SK-N-SH treated with all-trans-retinoic acid at 6 μM for 48 hours (cell line): ENCODE measurements at regions not wholly inside any gene's neighbourhood (a gene's known extent, or its start where the extent isn't known, plus 50 kb on each side); places are given as distances from the start of the nearest gene placed in this dataset.
"Not testable (repeated sequence)": the region's sequence is repeated elsewhere in the genome, so short reads cannot be mapped to it uniquely, and the experiment has no call there.

Experiments used
- BACH2 ChIP-seq: fragments of 250-450 bp; sonication (Bioruptor Pico); IDR thresholded peaks from 2 replicates; pipeline ENCODE4 v1.9.0; 2021; ENCODE audit warnings: mild to moderate bottlenecking, borderline replicate concordance
- RARB ChIP-seq: fragments of 250-450 bp; sonication (Bioruptor Pico); IDR thresholded peaks from 2 replicates; pipeline ENCODE4 v1.8.0; 2021; ENCODE audit warnings: mild to moderate bottlenecking, moderate library complexity
- ZNF8 ChIP-seq: fragments of 450-650 bp; formaldehyde crosslinking; IDR thresholded peaks from 2 replicates; pipeline ENCODE4 v1.5.0; 2020; ENCODE audit warnings: mild to moderate bottlenecking, moderate library complexity
- TF ChIP-seq, protein P1 (sequence below): fragments of 250-450 bp; sonication (Bioruptor Pico); IDR thresholded peaks from 2 replicates; pipeline ENCODE4 v1.8.0; 2020; ENCODE audit warnings: mild to moderate bottlenecking, moderate library complexity, borderline replicate concordance
- TF ChIP-seq, protein P2 (sequence below): fragments of 250-450 bp; sonication (Bioruptor Pico); IDR thresholded peaks from 2 replicates; pipeline ENCODE4 v1.5.1; 2021; ENCODE audit warnings: mild to moderate bottlenecking, moderate library complexity

DNA sequence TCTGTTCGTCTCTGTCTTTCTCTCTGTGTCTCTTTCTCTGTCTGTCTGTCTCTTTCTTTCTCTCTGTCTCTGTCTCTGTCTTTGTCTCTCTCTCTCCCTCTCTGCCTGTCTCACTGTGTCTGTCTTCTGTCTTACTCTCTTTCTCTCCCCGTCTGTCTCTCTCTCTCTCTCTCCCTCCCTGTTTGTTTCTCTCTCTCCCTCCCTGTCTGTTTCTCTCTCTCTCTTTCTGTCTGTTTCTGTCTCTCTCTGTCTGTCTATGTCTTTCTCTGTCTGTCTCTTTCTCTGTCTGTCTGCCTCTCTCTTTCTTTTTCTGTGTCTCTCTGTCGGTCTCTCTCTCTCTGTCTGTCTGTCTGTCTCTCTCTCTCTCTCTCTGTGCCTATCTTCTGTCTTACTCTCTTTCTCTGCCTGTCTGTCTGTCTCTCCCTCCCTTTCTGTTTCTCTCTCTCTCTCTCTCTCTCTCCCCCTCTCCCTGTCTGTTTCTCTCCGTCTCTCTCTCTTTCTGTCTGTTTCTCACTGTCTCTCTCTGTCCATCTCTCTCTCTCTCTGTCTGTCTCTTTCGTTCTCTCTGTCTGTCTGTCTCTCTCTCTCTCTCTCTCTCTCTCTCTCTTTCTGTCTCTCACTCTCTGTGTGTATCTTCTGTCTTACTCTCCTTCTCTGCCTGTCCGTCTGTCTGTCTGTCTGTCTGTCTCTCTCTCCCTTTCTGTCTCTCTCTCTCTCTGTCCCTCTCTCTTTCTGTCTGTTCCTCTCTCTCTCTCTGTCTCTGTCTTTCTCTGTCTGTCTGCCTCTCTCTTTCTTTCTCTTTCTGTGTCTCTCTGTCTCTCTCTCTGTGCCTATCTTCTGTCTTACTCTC is 2065.9 kb upstream of the TPTE start:
- TF ChIP-seq BACH2, RARB, ZNF8 (CRISPR knock-in tag): not testable (repeated sequence)
- TF ChIP-seq, protein P1, sequence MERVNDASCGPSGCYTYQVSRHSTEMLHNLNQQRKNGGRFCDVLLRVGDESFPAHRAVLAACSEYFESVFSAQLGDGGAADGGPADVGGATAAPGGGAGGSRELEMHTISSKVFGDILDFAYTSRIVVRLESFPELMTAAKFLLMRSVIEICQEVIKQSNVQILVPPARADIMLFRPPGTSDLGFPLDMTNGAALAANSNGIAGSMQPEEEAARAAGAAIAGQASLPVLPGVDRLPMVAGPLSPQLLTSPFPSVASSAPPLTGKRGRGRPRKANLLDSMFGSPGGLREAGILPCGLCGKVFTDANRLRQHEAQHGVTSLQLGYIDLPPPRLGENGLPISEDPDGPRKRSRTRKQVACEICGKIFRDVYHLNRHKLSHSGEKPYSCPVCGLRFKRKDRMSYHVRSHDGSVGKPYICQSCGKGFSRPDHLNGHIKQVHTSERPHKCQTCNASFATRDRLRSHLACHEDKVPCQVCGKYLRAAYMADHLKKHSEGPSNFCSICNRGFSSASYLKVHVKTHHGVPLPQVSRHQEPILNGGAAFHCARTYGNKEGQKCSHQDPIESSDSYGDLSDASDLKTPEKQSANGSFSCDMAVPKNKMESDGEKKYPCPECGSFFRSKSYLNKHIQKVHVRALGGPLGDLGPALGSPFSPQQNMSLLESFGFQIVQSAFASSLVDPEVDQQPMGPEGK (CRISPR knock-in tag), result not testable (repeated sequence)
- TF ChIP-seq, protein P2, sequence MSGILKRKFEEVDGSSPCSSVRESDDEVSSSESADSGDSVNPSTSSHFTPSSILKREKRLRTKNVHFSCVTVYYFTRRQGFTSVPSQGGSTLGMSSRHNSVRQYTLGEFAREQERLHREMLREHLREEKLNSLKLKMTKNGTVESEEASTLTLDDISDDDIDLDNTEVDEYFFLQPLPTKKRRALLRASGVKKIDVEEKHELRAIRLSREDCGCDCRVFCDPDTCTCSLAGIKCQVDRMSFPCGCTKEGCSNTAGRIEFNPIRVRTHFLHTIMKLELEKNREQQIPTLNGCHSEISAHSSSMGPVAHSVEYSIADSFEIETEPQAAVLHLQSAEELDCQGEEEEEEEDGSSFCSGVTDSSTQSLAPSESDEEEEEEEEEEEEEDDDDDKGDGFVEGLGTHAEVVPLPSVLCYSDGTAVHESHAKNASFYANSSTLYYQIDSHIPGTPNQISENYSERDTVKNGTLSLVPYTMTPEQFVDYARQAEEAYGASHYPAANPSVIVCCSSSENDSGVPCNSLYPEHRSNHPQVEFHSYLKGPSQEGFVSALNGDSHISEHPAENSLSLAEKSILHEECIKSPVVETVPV (CRISPR knock-in tag), result not testable (repeated sequence)
